Adrenal gland (tissue), 5 donors: ENCODE measurements at regions not wholly inside any gene's neighbourhood (a gene's known extent, or its start where the extent isn't known, plus 50 kb on each side); places are given as distances from the start of the nearest gene placed in this dataset.

Experiments used
- CTCF ChIP-seq, 6 experiments: fragments of 450-650 bp in 4 of 6; fragments of 200-600 bp in 2 of 6; sonication (generic) in 1 of 6; IDR thresholded peaks; 1 replicate in 5 of 6; 2 replicates in 1 of 6; pipeline versions ENCODE4 v1.5.1 to v1.8.0; 2016 to 2021; ENCODE audit warnings: antibody characterized with exemption in 6 of 6, mild to moderate bottlenecking in 2 of 6, moderate library complexity in 1 of 6
- POLR2A ChIP-seq, 2 donors: fragments of 450-650 bp; IDR thresholded peaks; one replicate each; pipeline ENCODE4 v1.6.1; 2017; ENCODE audit warnings: antibody characterized with exemption in 2 of 2, mild to moderate bottlenecking in 2 of 2, moderate library complexity in 1 of 2
- donor health status: DM: no; HTN: no; CAD: no.

GRCh38 chr13:91167706-91168385 lies 179.6 kb upstream of the MIR17HG start:
- no peak for TF ChIP-seq POLR2A (IDR thresholded peaks at IDR 0.05)
- TF ChIP-seq CTCF (IDR thresholded peaks at IDR 0.05): no peak
